GM12892 (cell line): ENCODE measurements at regions not wholly inside any gene's neighbourhood (a gene's known extent, or its start where the extent isn't known, plus 50 kb on each side); places are given as distances from the start of the nearest gene placed in this dataset.

Experiments
- POLR2AphosphoS5 ChIP-seq: IDR thresholded peaks from 2 replicates; pipeline ENCODE4 v1.6.1; 2011; ENCODE audit warnings: low read depth, low read length, control low read depth
- TAF1 ChIP-seq: IDR thresholded peaks from 2 replicates; pipeline ENCODE4 v1.6.1; 2011; ENCODE audit warnings: low read depth, mild to moderate bottlenecking, control low read depth, low read length, borderline replicate concordance

DNA sequence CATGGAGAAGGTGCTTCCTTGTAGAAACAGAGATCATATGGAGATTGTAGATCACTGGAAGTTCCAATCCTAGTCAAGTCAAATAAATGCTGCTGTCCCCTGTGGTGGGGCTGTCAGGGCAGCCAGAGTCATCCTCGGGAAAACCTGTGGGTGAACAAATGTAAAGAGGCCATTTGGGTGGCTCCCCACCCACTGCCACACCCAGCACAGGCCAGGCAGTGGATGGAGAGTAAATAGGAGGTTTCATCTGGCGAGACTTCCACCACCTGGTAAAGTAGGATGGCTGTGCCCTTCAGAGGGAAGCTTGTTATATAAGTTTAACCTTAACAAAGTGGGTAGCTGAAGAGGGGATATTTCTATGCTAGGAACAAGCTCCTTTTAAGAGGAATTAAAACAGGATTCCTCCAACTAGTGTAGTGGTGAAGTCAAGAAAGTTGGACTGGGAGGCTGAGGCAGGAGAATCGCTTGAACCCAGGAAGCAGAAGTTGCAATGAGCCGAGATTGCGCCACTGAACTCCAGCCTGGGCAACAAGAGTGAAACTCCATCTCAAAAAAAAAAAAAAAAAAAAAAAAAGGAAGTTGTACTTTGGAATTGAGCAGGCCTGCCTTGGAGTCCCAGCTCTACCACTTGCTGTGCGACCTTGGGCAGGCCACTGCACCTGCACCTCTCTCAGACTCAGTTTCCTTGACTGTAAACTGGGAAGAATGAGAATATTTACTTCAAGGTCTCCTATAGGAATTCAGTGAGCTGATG, 273.7 kb downstream of the PTTG2 start:
- no peak for TF ChIP-seq TAF1
- TF ChIP-seq POLR2AphosphoS5 = no peak
